Activated CD4-positive, alpha-beta T cell treated with anti-CD3 and anti-CD28 coated beads, Interleukin-2, amount 50 U/mL, for 16 hours (primary cell): ENCODE measurements at regions not wholly inside any gene's neighbourhood (a gene's known extent, or its start where the extent isn't known, plus 50 kb on each side); places are given as distances from the start of the nearest gene placed in this dataset.

Source experiments
- DNase-seq: peaks from one replicate; pipeline ENCODE4 v3.0.0-alpha.2; 2020

DNA sequence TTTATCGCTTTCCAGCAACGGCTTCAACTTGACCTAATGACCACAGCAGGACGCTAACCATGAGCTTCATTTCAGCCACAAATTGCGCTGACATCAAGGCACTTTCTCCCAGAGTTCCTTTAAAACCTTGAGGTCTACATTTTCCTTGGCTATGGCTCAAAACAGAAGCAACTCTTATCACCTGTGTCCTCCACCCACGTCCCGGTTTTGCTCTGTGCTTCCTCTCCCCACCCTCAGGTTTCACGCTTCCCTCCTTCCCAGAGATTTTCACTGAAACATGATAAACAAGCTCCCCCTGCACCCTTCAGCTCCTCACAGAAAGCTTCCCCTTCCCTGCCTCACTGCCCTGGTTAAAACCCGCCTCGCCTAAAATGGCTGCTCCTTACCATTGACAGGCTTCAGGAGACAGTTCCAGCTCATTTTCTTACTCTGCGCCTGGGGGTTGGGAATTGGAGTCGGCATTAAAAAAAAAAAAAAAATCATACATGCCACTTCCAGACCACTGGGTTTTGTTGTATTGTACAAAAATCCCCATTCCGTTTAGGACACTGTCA lies 229.5 kb downstream of the UBE3D start:
- no peak for DNase-seq

DNA sequence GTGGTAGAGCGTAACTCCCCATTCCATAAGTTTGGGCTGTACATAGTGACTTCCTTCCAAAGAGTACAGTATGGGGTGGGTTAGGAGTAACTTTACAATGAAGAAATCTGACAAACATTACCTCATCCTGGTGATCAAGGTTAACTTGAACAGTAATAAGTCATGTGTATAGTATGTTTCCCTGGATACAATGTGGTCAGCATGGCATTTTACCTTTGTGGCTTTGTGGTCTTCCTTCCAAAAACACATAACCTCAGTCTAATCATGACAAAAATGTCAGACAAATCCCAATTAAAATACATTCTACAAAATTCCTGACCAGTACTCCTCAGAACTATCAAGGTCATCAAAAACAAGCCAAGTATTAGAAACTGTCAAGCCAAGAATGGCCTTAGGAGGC lies 225.1 kb downstream of the UBE3D start:
- no peak for DNase-seq

DNA sequence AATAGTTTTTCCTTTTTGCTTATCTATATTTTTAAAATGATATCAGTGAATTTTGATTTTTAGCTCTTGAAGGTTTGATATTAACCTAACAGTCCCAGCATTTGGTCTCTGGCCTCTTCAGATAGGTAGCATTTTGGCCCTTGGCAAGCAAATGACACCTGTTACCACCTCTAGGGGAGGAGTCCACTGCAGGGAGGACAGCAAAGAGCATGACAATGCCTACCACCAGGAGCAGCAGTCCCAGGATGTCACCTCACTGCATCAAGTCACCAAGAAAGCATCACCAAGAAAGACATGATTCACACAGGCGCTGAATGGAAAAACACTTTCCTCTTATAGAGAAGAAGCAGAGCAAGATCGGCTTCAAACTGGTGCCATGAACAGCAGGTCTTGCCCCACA lies 224.3 kb downstream of the UBE3D start:
- DNase-seq = no peak
